ENCODE measurements at regions not wholly inside any gene's neighbourhood (a gene's known extent, or its start where the extent isn't known, plus 50 kb on each side); places are given as distances from the start of the nearest gene placed in this dataset.
A peak's percentile ranks its signal among the peaks of the same experiment; 100 is the strongest.

DNA sequence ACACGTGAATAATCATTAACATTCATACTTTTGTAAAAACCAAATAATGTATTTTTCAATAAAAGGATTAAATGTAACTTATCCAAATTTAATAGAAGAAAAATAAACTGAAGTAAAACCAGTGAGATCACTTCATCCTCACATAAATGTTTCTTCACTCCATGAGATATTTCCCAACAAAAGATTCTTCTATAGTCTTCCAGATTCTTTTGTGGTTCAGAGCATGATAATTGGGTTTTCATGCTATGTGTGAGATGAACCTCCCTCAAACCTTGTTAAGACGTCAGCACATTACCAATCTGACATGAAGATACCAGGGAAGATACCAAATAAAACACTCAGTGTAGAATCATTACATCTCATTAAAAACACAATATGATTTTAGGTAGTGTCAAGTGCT, 62.9 kb upstream of the OXGR1 start:
- no peak for DNase-seq (ENCODE audit: insufficient read length, low spot score)
- FAIRE-seq: no peak

DNA sequence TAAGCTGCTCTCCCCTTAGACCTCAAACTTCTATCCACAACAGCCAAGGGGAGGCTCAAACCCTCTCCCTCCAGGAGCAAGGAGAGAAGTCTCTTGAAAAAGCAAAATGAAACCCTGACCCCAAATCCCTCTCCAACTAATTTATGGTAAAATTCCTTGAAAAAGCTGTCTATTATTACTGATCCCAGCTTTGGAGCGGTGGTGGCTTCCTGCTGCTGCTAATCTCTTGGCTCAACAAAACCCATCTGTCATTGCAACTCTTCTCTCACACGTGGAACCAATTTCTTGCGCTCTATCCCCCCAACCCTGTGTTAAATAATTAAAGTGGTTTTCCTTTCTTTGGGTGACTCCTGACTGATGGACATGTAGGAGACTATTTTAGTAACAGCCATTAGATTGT, 64.1 kb upstream of the OXGR1 start:
- DNase-seq (ENCODE audit: insufficient read length, low spot score) (no peak), FAIRE-seq (no peak)

DNA sequence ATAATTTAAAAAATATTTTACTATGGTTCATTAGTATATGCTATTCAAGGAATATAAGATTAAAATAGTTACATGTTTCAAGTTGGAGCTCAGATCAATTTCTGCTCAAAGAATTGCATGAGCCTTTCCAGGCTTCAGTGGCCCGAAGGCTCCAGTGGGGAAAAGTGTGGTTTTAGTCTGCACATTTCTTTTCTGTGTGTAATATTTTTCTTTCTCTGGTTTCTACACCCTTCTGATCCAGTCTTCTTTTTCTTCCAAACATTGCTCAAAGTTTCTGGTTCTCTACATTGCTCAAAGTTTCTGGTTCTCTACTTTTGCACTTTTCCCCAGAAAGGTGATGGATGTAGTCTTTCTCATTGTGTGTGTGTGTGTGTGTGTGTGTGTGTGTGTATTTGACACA, 64.7 kb upstream of the OXGR1 start:
- FAIRE-seq: no peak
- no peak for DNase-seq (ENCODE audit: insufficient read length, low spot score)

DNA sequence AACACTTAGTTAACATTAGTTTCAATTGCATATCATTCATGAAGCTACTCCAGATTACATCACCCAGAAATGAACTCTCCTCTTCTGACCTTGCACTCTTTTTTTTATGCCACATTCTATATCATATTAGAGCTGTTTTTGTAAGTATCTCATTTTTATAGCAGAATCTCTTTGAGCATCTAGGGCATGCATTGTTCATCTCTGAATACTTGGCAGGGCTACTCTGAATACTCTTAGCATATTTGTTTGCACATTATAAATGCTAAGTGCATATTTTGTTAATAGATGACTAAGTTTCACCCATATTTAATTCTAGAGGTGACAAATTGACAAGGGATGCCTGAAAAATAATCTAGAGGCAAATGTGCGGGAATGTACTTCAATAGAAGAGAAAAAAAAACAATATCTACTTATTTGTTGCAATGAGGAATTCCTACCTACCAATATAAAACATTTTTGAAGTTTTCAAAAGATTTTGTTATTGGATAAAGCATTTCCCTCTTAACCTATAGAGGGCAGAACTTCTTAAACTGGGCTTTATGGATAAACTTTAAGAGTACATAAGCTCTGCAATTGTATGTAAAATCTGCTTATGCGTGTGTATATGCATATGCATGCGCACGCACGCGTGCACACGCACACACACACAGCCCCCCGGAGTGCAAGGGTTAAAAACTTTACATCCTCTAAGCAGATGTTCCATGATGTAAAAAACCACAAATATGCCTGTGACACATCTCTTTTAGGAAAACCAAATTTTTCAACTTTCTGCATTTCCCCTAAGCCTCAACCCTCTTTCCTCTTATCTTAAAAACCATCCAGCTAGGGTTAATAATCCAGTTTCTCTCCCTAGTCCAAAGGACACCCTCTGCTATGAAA, 73.0 kb upstream of the OXGR1 start:
- no peak for FAIRE-seq
- no peak for DNase-seq (ENCODE audit: insufficient read length, low spot score)

DNA sequence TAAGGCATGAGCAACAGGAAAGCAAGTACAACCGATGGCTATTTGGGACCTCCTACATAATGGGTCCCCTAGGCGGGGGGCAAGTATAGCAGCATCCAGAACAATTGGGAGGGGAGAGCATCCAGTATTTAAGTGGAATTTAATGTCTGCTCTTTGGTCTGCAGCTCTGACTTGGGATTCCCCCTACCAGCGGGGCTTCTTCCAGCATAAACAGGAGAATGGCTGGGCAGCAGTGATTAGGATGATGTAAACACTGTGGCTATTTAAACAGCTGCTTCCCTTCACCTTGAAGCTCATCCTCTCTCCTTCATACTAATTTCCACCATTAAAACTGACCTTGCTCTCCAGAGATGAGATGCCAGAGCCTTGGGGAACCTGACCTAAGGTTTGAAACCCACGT, 73.9 kb upstream of the OXGR1 start:
- DNase-seq (ENCODE audit: insufficient read length, low spot score) (no peak), FAIRE-seq (no peak)

DNA sequence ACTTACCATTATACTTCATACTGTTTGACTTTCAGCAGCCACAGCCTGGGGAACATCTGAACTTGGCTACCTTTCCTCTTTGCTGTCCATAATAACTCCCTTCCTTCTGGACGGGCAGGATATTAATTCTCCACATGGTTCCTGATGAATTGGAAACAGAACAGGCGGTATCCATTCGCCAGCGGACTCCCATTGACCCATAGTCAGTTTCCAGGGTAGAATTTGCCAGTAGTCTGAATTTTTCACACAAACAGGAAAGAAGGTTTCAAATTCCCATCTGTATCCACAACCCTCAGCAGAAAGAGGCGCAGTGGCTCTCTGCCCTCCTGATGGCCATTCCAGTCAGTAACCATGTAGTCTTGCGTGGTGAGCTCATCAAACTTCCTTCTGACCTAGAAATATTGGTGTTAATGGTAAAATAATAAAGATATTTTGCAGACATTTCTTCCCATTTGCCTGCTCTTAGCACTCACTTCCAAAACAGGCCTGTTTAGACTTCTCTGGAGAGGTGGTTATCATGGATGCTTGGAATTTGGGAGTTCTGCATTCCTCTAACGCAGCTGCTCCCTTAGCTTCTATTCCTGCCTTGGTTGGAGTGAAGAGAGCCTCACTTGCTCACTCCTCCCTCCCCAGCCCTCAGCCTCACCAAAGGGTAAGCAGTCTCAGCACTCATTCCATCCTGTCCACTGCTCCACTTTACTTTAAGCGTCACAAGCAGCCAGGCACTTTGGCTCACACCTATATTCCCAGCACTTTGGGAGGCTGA, 75.0 kb upstream of the OXGR1 start:
- DNase-seq (ENCODE audit: insufficient read length, low spot score) (no peak), FAIRE-seq (no peak)

DNA sequence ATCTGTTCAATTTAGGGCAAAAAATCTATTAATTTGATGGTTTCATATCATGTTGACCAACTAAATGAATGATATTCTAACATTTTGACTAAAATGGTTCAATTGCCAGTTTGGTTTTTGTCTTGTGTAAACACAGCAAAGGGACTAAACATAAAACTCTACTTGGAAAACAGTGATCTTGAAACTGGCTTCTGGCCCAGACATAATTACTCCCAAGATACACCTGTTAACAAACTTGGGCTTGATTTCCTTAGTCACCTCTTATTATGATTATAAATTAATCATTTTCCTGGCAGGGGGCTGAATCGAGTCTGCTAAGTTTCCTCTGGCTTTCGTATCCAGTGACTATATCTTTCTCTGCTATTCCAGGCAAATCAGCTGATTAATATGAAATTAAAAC, 78.0 kb upstream of the OXGR1 start:
- no peak for FAIRE-seq

DNA sequence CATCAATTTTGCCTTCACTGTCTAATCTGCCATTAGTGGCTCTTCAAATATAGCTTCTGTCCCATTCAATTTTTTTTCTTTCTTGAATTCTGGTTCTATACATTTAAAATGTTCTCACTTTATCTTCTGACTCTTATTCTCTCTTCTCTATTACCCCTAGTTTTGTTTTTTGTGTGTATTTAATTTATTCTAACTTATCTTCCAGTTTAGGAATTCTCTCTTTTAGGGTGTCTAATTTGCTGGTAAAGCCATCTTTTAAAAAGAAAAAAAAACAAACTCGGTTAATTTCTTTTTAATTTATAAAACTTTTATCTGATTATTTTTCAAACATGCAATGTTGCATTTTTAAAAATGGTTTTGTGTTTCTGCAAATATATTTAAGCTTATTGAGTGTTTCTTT, 80.3 kb upstream of the OXGR1 start:
- no peak for DNase-seq (ENCODE audit: insufficient read length, low spot score)

More for the DNA sequence above, 78.0 kb upstream of the OXGR1 start:
- no peak for DNase-seq (ENCODE audit: insufficient read length, low spot score)

DNA sequence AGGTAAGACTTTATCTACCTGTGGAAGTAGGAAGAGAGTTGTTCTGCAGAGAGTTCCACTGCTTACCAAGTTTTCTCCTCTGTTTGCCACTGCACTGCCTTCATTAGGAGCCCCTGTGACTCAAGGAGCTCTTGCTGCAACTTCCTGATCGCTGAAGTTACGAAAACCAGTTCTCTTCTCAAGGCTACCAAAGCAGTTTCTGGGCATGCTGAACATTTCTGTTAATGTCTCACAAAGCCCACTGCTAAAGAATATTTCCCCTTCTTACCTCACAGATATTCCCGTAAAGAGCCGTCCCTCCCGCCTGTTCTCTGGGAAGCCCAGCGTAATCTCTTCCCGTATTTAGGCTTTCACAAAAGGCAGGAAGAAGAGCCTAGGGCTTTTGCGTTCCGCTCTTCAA, 82.6 kb upstream of the OXGR1 start:
- no peak for DNase-seq (ENCODE audit: insufficient read length, low spot score)
- no peak for FAIRE-seq

More for the DNA sequence above, 80.3 kb upstream of the OXGR1 start:
- FAIRE-seq: no peak

DNA sequence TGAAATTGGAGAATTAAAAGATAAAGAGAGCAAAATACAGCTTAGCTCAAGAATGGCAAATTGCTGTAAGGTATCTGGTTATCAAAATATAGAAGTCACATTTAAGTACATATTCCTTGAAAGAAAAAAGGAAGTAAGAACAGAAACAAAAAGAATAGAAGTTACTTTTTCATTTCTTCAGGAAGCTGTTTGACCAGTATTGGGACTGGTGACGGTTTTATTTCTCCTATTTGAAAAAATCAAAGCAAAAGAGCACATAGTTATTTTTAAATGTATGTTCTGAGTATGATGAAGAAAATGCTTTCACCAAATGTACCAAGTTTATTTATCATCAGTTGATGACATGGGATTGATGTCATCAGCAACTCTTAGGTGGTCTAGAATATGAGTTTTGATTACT, 83.1 kb upstream of the OXGR1 start:
- no peak for DNase-seq (ENCODE audit: insufficient read length, low spot score)
- no peak for FAIRE-seq

DNA sequence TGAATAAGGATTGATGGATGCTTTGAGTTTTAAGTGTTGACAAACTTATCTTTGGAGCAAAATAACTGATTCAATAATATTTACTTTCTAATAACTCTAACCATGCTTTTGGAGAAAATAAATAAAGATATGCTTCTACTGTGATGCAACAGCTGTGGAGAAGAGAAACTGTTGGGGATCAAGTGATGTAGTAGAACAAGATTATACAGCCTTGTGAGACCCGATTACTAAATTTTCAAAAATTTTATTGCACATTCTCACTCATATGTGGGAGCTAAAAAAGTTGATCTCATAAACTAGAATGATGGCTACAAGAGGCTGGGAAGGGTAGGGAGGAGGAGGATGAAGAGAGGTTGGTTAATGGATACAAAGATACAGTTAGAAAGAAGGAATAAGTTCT, 85.5 kb upstream of the OXGR1 start:
- FAIRE-seq: no peak
- DNase-seq (ENCODE audit: insufficient read length, low spot score): no peak

DNA sequence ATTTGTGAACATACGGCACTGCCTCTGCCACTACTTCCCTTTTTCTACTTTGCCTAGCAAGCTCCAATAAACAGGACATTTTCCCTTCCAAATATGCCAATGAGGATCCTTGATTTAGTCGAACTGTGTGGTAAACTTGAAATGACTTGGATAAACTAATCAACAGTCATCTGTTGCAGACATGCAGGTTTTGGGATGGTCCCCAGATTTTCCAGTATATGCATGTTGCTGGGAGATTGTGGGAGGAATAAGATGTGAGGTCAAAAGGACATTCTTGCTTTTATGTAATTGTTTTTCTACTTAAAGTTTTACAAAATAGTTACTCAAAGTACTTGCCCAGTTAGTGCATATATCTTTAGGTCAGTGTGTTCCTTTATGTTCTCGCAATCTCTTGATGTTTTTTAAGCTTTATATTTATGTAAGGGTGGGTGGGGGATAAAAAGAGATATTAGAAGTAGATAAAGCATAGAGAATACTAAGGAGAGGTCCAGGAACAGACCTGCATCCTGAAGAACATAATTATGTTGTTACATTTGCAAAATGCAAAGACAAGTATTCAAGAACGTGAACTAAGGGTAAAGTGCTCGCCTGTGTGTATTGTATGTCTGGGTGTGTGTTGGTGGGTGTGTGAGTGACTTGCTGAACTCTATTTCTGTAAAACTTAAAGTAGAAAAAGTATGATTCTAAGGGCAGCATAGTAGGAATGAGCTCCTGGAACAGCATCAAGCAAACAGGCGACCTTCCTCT, 88.4 kb upstream of the OXGR1 start:
- FAIRE-seq: no peak
- no peak for DNase-seq (ENCODE audit: insufficient read length, low spot score)

DNA sequence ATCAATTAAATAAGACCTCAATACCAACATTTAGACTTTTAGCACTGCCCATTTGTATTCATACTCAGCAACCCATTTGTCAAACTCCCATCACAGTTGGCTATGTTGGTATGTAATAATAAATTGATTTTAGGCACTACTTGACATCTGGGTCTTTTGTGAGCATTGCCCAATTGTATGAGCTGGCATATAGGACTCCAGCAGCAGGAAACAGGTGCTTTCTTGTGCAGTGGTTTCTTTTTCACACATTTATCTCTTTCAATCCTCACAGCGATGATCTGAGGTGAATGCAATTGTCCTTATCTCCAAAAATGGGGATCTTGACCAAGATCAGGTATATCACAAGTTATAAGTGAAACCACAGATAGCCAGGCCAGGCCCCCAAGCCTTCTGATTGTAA, 96.9 kb upstream of the OXGR1 start:
- DNase-seq (ENCODE audit: insufficient read length, low spot score) (no peak), FAIRE-seq (no peak)

DNA sequence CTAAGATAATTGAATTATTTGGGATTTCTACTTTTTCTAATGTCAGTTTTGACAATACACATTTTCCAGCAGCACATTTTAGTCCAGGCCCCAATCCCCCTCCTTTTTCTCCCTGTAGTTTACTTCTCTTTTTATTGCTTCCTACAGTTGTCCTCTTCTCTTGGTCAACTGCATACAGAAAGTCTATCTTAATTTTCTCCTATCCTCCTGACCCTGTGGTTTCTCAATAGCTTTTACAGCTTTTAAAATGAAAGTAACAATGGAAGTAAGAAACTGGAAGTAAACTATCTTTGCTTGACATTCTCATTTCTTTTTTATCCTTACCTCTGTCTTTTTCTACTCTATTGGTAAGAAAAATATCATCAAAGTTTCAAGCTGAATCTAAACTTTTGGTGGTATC, 106.5 kb upstream of the OXGR1 start:
- DNase-seq (ENCODE audit: insufficient read length, low spot score): no peak
- no peak for FAIRE-seq

DNA sequence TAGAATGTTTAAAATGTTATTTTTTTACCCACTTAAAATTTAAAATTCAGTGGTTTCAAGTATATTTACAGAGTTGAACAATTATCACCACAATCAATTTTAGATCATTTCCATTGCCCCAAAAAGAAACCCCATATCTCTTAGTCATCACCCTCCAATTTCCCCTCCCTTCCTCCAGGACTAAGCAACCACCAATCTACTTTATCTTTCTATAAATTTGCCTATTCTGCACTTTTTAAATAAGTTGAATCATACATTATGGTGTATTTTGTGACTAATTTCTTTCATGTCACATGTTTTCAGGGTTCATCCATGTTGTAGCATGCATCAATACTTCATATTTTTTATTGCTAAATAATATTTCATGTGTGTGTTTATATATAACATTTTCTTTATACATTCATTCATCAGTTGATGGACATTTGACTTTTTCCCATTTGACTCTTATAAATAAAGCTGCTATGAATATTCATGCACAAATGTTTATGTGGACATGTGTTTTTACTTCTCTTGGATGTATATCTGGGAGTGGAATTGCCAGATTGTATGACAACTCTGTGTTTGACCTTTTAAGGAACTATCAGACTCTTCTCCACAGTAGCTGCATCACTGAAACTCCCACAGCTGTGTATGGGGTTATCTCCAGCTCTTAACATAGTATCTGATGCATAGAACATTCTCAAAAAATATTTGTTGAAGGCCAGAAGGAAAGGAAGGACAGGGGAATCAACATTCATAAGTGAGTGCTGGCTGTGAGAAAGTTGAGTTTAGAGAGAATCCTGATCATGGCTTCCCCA, 107.8 kb upstream of the OXGR1 start:
- FAIRE-seq (no peak), DNase-seq (ENCODE audit: insufficient read length, low spot score) (no peak)

DNA sequence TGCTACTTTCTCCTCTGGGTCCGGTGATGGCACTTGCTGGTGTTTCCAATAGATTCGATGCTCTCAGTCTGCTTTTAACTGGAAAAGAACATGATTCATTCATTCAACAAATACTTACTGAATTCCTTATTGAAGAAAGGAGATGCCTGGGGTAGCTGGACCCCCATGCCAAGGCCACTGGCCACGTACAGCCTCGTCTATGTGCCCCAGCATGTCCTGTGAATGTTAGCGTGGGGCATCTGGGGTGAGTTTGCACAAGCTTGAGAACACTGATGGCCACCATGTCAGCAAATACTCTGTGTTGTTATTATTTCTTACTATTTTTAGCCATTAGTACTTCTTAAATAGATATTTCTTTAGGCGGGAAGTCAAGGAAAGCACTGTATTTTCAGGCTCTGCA, 112.0 kb upstream of the OXGR1 start:
- DNase-seq (ENCODE audit: insufficient read length, low spot score) (no peak), FAIRE-seq (no peak)

DNA sequence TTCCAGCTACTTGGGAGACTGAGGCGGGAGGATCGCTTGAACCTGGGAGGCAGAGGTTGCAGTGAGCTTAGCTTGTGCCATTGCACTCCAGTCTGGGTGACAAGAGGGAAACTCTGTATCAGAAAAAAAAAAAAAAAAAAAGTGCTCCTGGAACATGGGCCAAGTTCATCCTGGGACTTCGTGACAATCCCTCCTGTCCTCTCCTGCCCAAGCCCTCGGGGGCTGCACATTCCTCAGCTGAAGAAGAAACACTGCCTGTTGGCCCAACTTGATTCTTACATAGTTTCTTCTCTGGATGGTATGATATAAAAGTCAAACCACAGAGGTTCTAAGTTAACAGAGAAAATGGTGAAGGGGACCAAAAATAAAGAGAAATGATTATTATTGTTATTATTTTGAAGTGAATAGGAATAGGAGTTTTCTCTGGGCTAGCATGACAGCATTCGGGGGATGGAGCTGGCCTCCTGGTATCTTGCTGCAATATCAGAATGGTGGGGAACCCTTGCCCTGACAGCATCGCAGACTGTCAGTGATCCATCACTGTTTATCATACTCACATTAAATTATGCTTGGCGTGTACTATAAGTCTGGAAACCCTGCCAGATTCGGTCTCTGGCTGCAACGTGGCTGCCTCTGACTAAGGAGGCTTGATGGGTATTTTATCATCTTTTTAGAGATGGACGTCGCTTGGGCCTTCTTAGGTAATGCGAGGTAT, 113.7 kb upstream of the OXGR1 start:
- DNase-seq (ENCODE audit: insufficient read length, low spot score) (no peak), FAIRE-seq (no peak)

DNA sequence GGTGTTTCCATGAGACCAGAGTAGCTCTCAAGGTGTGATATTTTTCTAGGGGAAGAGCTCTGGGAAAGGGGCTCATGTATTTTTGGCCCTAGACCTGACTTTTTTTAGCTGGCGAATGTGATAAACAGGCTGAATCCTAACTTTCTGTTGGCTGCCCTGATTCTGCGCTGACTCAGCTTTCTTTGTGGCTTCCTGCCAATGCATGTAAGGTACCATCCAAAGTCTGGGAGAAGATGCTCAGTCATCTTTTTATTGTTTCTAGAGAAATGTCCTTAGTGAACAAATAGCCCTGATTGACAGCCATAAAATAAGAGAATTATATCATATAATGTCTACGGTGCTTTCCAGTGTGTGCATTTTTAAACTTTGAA, 113.6 kb upstream of the MBNL2 start:
- FAIRE-seq: no peak
- DNase-seq (ENCODE audit: insufficient read length, low spot score): no peak

DNA sequence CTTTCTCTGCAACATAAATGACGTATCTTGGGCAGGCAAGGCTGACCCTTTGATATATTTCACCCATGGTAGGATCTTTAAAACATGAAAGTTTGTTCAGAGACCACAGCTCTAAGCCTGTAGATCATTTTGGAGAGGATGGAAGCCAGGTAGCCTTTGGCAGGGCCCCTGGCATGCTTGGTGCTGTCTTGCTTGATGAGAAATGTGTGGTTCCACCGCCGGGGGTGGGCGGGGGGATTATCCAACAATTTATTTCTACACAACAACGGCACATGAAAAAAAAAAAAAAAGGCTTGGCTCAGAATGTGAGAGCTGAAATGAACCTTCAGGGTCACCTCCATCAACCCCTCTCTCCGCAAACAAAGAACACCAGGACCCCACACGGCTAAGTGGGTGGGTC, 112.9 kb upstream of the MBNL2 start:
- FAIRE-seq (no peak), DNase-seq (ENCODE audit: insufficient read length, low spot score) (no peak)

DNA sequence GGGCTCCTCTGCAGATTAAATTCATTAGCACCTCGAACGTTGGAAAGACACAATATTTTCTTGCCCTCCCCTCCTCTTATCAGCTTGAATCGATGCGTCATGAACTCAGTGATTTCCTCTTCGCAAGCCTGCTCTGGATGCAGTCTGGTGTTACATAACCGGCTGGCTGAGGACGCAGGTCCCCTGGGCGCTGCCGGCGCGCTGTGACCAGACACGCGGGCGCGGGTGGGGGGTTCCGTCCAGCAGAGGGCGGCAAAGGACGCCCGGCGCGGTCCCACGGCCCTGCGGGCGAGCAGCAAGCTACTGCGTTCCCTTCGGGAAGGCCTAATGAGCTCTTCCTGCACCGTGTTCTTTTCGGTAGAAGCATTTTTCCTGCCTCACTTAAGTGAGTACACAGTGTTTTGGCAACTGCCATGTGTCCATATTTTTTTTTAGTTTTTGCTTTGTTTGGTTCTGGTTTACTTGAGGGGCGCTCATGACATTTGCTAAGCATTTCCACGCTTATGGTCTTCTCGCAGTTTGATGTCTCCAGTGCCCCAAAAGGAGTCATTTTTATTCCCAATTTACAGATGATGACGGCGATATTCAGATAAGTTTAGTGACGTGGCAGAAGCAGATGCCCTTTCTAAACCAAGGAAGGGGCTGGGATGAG, 112.2 kb upstream of the MBNL2 start:
- peak; percentile 77 for FAIRE-seq
- DNase-seq (ENCODE audit: insufficient read length, low spot score): peak; percentile 75
